Type B pancreatic cell (in vitro differentiated cells): ENCODE measurements at regions not wholly inside any gene's neighbourhood (a gene's known extent, or its start where the extent isn't known, plus 50 kb on each side); places are given as distances from the start of the nearest gene placed in this dataset.

Experiments used
- DNase-seq: peaks from one replicate; pipeline ENCODE4 v3.0.0; 2021; ENCODE audit warnings: mixed read lengths; ENCODE audit not compliant: unreplicated experiment; ENCODE audit errors: extremely low spot score
- H3K27ac Mint-ChIP-seq: 2 replicates; pipeline ENCODE4 v1.8.0; 2021; ENCODE audit warnings: mild to moderate bottlenecking, mixed read lengths
- H3K27me3 Mint-ChIP-seq: 2 replicates; pipeline ENCODE4 v1.8.0; 2021; ENCODE audit warnings: mixed read lengths
- H3K36me3 Mint-ChIP-seq: 2 replicates; pipeline ENCODE4 v1.8.0; 2021; ENCODE audit warnings: mixed read lengths
- H3K4me1 Mint-ChIP-seq: one replicate; pipeline ENCODE4 v1.8.0; 2021; ENCODE audit warnings: mixed read lengths; ENCODE audit not compliant: unreplicated experiment
- H3K4me3 Mint-ChIP-seq: 2 replicates; pipeline ENCODE4 v1.8.0; 2021; ENCODE audit warnings: mild to moderate bottlenecking, mixed read lengths
- H3K9me3 Mint-ChIP-seq: 2 replicates; pipeline ENCODE4 v1.8.0; 2021; ENCODE audit warnings: mixed read lengths
- TF ChIP-seq, protein P1 (sequence below): fragments of 200-600 bp; sonication (generic); conservative IDR thresholded peaks from 2 replicates; pipeline ENCODE4 v1.5.0; 2021; ENCODE audit warnings: antibody characterized with exemption, mild to moderate bottlenecking

GRCh38 chr2:181300600-181301291 lies 156.4 kb upstream of the ITGA4 start:
- no peak overlapping the region for H3K4me3 Mint-ChIP-seq
- DNase-seq, result no peak
- TF ChIP-seq, protein P1, sequence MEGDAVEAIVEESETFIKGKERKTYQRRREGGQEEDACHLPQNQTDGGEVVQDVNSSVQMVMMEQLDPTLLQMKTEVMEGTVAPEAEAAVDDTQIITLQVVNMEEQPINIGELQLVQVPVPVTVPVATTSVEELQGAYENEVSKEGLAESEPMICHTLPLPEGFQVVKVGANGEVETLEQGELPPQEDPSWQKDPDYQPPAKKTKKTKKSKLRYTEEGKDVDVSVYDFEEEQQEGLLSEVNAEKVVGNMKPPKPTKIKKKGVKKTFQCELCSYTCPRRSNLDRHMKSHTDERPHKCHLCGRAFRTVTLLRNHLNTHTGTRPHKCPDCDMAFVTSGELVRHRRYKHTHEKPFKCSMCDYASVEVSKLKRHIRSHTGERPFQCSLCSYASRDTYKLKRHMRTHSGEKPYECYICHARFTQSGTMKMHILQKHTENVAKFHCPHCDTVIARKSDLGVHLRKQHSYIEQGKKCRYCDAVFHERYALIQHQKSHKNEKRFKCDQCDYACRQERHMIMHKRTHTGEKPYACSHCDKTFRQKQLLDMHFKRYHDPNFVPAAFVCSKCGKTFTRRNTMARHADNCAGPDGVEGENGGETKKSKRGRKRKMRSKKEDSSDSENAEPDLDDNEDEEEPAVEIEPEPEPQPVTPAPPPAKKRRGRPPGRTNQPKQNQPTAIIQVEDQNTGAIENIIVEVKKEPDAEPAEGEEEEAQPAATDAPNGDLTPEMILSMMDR, result no peak
- peaks cover 6% of the 10 kb centered on the region for H3K9me3 Mint-ChIP-seq
- no peak overlapping the region for H3K27ac Mint-ChIP-seq
- no peaks in the 10 kb centered on the region for H3K36me3 Mint-ChIP-seq
- peaks cover 4% of the 10 kb centered on the region for H3K4me1 Mint-ChIP-seq
- no peaks in the 10 kb centered on the region for H3K27me3 Mint-ChIP-seq

GRCh38 chr2:181304011-181304844 lies 153.0 kb upstream of the ITGA4 start:
- H3K36me3 Mint-ChIP-seq, result no peaks in the 10 kb centered on the region
- TF ChIP-seq, protein P1, result no peak
- H3K4me1 Mint-ChIP-seq, result peaks cover 11% of the 10 kb centered on the region
- H3K9me3 Mint-ChIP-seq, result no peaks in the 10 kb centered on the region
- H3K27ac Mint-ChIP-seq, result no peak overlapping the region
- no peak overlapping the region for H3K4me3 Mint-ChIP-seq
- no peaks in the 10 kb centered on the region for H3K27me3 Mint-ChIP-seq
- DNase-seq, result no peak

DNA sequence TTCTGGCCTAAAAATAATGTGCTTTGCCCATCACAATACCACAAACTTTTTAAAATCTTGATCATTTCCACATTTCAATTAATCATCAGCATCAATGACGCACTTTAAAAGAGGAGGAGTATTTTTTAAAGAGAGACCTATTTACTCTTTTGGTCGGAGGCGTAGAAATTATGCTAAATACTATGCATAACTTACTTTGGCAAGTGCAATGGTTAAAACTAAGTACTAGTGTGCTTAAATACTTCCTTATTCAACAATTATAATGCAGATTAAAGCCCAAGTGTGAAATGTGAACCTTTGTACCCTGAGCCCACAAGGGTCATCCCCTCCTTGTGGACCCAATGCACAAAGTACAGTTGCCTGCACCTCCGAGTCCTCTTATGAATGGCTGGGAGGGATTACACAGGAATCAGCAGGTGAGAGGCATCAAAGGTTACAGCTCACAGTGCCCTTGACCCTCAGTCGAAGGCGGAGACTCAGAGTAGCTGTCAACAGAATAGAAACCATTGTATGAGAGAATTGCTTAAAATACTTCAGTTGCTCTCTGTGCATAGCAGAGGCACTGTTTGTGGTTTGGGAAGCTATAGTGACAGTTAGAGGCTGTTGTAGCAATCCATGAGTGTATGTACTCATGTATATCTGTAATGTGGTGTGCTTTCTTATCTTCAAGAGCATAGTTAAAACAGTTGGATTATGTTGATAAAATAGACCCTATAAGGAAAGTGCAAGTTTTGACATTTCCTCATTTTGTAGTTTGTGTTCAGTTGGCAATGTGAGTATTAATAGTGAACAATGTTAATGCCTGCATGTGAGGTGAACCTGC lies 151.7 kb upstream of the ITGA4 start:
- H3K4me1 Mint-ChIP-seq, result peaks cover 11% of the 10 kb centered on the region
- H3K4me3 Mint-ChIP-seq, result no peak overlapping the region
- H3K27ac Mint-ChIP-seq, result no peak overlapping the region
- no peaks in the 10 kb centered on the region for H3K36me3 Mint-ChIP-seq
- no peaks in the 10 kb centered on the region for H3K27me3 Mint-ChIP-seq
- no peaks in the 10 kb centered on the region for H3K9me3 Mint-ChIP-seq
- DNase-seq, result no peak
- TF ChIP-seq, protein P1, result no peak

DNA sequence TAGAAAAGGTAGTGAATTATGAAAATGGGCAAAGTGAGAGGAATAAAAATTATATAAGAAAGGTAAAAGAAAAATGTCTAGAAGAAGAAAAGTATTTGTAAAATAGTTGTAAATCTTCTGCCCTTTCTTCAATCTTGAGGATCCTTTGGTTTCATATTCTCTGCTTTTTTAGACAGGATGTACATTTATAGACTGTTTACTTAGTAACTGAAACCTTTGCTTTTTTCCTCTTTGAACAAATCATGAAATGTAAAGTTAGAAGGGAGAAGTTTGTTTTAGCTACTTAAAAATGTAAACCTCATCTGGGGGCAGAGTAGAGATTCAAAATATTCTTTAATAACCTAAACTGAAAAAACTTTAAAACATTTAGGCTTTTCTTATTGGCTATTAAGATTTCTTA lies 150.4 kb upstream of the ITGA4 start:
- Mint-ChIP-seq H3K27ac (no peak overlapping the region), H3K36me3 (no peaks in the 10 kb centered on the region), H3K9me3 (no peaks in the 10 kb centered on the region), H3K27me3 (no peaks in the 10 kb centered on the region), H3K4me3 (no peak overlapping the region), H3K4me1 (peaks cover 11% of the 10 kb centered on the region)
- TF ChIP-seq, protein P1, result no peak
- no peak for DNase-seq

GRCh38 chr2:181307203-181307991 lies 149.8 kb upstream of the ITGA4 start:
- Mint-ChIP-seq H3K27ac (no peak overlapping the region), H3K36me3 (no peaks in the 10 kb centered on the region), H3K27me3 (no peaks in the 10 kb centered on the region), H3K4me1 (peaks cover 11% of the 10 kb centered on the region), H3K9me3 (no peaks in the 10 kb centered on the region), H3K4me3 (no peak overlapping the region)
- DNase-seq, result no peak
- TF ChIP-seq, protein P1, result no peak
